Liver (tissue), 3 donors: ENCODE measurements at regions not wholly inside any gene's neighbourhood (a gene's known extent, or its start where the extent isn't known, plus 50 kb on each side); places are given as distances from the start of the nearest gene placed in this dataset.

Experiments used
- CTCF ChIP-seq: fragments of 150-350 bp; IDR thresholded peaks from 2 replicates; pipeline ENCODE4 v1.5.1; 2017; ENCODE audit warnings: improper control_type of control experiment, low read depth, low read length; ENCODE audit not compliant: missing input control
- EGR1 ChIP-seq, 2 donors: IDR thresholded peaks; 2 replicates each; pipeline ENCODE4 v1.6.1; 2016 to 2018; ENCODE audit warnings: antibody characterized with exemption in 2 of 2, low read depth in 2 of 2
- GABPA ChIP-seq, 2 donors: IDR thresholded peaks in 1 of 2; conservative IDR thresholded peaks in 1 of 2; 2 replicates each; pipeline ENCODE4 v1.6.1; 2016; ENCODE audit warnings: antibody characterized with exemption in 2 of 2, mild to moderate bottlenecking in 1 of 2, moderate library complexity in 1 of 2
- HNF4A ChIP-seq, 2 donors: conservative IDR thresholded peaks; 2 replicates each; pipeline ENCODE4 v1.6.1; 2016; ENCODE audit warnings: antibody characterized with exemption in 2 of 2, mild to moderate bottlenecking in 2 of 2
- JUND ChIP-seq, 2 donors: IDR thresholded peaks; 2 replicates each; pipeline ENCODE4 v1.6.1; 2016; ENCODE audit warnings: antibody characterized with exemption in 2 of 2
- NR2F2 ChIP-seq: IDR thresholded peaks from 2 replicates; pipeline ENCODE4 v1.6.1; 2016; ENCODE audit warnings: antibody characterized with exemption
- RAD21 ChIP-seq, 2 donors: IDR thresholded peaks; 2 replicates each; pipeline ENCODE4 v1.6.1; 2016; ENCODE audit warnings: antibody characterized with exemption in 2 of 2, mild to moderate bottlenecking in 2 of 2
- SP1 ChIP-seq: IDR thresholded peaks from 2 replicates; pipeline ENCODE4 v1.6.1; 2018; ENCODE audit warnings: antibody characterized with exemption, mild to moderate bottlenecking
- TAF1 ChIP-seq: conservative IDR thresholded peaks from 2 replicates; pipeline ENCODE4 v1.6.1; 2016; ENCODE audit warnings: antibody characterized with exemption, mild to moderate bottlenecking
- YY1 ChIP-seq: IDR thresholded peaks from 2 replicates; pipeline ENCODE4 v1.6.1; 2016; ENCODE audit warnings: antibody characterized with exemption, mild to moderate bottlenecking
- ZBTB33 ChIP-seq: IDR thresholded peaks from 2 replicates; pipeline ENCODE4 v1.6.1; 2016; ENCODE audit warnings: antibody characterized with exemption
- TF ChIP-seq, protein P1 (sequence below): IDR thresholded peaks from 2 replicates; pipeline ENCODE4 v1.6.1; 2016; ENCODE audit warnings: antibody characterized with exemption
- TF ChIP-seq, protein P2 (sequence below): IDR thresholded peaks from 2 replicates; pipeline ENCODE4 v1.6.1; 2016; ENCODE audit warnings: antibody characterized with exemption, mild to moderate bottlenecking
- TF ChIP-seq, protein P3 (sequence below): IDR thresholded peaks from 2 replicates; pipeline ENCODE4 v1.6.1; 2016; ENCODE audit warnings: antibody characterized with exemption
- donor health status: healthy.
- donor health status: healthy.

GRCh38 chr20:39464238-39464637, 502.1 kb downstream of the DHX35 start:
- TF ChIP-seq, protein P1, sequence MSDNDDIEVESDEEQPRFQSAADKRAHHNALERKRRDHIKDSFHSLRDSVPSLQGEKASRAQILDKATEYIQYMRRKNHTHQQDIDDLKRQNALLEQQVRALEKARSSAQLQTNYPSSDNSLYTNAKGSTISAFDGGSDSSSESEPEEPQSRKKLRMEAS = no peak
- no peak for TF ChIP-seq JUND (IDR thresholded peaks at IDR 0.05)
- TF ChIP-seq CTCF = no peak
- no peak for TF ChIP-seq NR2F2
- no peak for TF ChIP-seq GABPA (IDR thresholded peaks at IDR 0.05 in 1 of 2, conservative IDR thresholded peaks at IDR 0.05 in 1 of 2)
- TF ChIP-seq EGR1 (IDR thresholded peaks at IDR 0.05; ENCODE audit: low read depth in 2 of 2) = no peak
- TF ChIP-seq YY1 = no peak
- TF ChIP-seq HNF4A (conservative IDR thresholded peaks at IDR 0.05) = no peak
- no peak for TF ChIP-seq TAF1
- TF ChIP-seq ZBTB33 = no peak
- TF ChIP-seq, protein P2, sequence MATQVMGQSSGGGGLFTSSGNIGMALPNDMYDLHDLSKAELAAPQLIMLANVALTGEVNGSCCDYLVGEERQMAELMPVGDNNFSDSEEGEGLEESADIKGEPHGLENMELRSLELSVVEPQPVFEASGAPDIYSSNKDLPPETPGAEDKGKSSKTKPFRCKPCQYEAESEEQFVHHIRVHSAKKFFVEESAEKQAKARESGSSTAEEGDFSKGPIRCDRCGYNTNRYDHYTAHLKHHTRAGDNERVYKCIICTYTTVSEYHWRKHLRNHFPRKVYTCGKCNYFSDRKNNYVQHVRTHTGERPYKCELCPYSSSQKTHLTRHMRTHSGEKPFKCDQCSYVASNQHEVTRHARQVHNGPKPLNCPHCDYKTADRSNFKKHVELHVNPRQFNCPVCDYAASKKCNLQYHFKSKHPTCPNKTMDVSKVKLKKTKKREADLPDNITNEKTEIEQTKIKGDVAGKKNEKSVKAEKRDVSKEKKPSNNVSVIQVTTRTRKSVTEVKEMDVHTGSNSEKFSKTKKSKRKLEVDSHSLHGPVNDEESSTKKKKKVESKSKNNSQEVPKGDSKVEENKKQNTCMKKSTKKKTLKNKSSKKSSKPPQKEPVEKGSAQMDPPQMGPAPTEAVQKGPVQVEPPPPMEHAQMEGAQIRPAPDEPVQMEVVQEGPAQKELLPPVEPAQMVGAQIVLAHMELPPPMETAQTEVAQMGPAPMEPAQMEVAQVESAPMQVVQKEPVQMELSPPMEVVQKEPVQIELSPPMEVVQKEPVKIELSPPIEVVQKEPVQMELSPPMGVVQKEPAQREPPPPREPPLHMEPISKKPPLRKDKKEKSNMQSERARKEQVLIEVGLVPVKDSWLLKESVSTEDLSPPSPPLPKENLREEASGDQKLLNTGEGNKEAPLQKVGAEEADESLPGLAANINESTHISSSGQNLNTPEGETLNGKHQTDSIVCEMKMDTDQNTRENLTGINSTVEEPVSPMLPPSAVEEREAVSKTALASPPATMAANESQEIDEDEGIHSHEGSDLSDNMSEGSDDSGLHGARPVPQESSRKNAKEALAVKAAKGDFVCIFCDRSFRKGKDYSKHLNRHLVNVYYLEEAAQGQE = no peak
- TF ChIP-seq RAD21 (IDR thresholded peaks at IDR 0.05) = no peak
- TF ChIP-seq, protein P3, sequence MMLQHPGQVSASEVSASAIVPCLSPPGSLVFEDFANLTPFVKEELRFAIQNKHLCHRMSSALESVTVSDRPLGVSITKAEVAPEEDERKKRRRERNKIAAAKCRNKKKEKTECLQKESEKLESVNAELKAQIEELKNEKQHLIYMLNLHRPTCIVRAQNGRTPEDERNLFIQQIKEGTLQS = no peak
- no peak for TF ChIP-seq SP1
